ENCODE measurements at regions not wholly inside any gene's neighbourhood (a gene's known extent, or its start where the extent isn't known, plus 50 kb on each side); places are given as distances from the start of the nearest gene placed in this dataset.

DNA sequence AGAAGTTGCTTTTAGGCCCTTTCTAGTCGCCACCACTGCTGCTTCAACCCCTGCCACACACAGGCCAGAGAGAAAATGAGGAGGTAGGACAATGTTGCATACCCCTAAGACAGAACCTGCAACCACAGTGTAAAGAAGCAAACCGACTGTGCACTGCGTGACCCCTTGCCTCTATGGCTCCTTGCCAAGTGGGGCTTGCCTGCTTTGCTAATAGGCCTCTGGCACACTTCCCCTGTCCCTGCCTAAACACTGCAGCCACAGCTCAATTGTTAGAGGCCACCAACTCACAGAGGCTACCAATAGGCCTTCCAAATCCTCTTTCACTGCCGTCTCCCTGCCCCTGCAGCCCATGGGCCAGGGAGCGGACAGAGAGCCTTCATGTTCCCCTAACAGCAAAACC, 280.1 kb downstream of the CDH10 start:
- no peaks in the 10 kb centered on the region for H3K4me1 ChIP-seq
- DNase-seq (no peak), ATAC-seq (no peak)
- H3K36me3 ChIP-seq: no peaks in the 10 kb centered on the region
- no peaks in the 10 kb centered on the region for H3K27me3 ChIP-seq
- no peak for TF ChIP-seq POLR2A (IDR thresholded peaks at IDR 0.05)
- TF ChIP-seq, protein P1, sequence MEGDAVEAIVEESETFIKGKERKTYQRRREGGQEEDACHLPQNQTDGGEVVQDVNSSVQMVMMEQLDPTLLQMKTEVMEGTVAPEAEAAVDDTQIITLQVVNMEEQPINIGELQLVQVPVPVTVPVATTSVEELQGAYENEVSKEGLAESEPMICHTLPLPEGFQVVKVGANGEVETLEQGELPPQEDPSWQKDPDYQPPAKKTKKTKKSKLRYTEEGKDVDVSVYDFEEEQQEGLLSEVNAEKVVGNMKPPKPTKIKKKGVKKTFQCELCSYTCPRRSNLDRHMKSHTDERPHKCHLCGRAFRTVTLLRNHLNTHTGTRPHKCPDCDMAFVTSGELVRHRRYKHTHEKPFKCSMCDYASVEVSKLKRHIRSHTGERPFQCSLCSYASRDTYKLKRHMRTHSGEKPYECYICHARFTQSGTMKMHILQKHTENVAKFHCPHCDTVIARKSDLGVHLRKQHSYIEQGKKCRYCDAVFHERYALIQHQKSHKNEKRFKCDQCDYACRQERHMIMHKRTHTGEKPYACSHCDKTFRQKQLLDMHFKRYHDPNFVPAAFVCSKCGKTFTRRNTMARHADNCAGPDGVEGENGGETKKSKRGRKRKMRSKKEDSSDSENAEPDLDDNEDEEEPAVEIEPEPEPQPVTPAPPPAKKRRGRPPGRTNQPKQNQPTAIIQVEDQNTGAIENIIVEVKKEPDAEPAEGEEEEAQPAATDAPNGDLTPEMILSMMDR (IDR thresholded peaks at IDR 0.05): no peak
- no peak overlapping the region for H3K27ac ChIP-seq
- WGBS, 4 donors: 69 to 96% (median 84%) methylated on average over 3 to 5 of the region's 5 CpGs
- H3K4me3 ChIP-seq: no peak overlapping the region
- peaks cover 0 to 3% (median 0%) of the 10 kb centered on the region in 12 donors for H3K9me3 ChIP-seq
- intact Hi-C loops (cut with DNase I): no loop called here

DNA sequence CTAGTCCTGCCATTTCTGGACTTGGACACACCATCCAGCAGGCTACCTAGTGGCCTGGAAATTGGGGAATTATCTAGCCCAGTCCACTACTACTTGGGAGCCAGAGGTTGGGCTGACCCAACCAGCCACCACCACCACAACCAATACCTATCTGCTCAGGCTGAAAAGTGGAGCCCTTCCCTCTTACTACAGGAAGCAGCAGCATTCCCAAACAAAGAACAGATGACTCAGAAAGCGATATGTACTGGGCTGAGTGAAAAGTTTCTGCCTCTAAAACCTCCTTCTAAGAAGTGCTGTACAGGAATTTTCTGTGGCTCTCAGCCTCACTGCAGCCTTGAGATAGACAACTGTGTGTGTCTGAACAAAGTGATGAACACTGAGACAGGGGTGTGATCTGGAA, 279.4 kb downstream of the CDH10 start:
- H3K4me1 ChIP-seq: no peaks in the 10 kb centered on the region
- 71 to 82% (median 75%) methylated on average over 1 of the region's 1 CpG for WGBS, 4 donors
- intact Hi-C loops (cut with DNase I): no loop called here

DNA sequence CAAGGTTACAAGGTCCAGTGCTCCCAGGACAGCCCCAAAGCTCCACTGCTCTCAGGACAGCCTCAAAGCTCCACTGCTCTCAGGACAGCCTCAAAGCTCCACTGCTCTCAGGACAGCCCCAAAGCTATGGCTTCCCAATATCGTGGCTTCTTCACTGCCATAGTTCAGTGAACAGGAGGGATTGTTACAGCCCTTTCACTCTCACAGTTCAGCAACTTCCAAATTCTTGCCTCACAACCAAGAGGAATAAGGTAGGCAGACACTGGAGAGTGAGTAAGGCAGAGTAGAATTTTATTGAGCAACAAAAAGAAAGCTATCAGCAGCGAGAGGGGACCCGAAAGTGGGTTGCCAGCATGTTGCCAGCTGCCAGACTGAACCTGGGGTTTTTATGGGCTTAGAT, 277.6 kb downstream of the CDH10 start:
- intact Hi-C loops (cut with DNase I): no loop called here
- no peaks in the 10 kb centered on the region for H3K36me3 ChIP-seq
- ATAC-seq: no peak

More for the DNA sequence above, 279.4 kb downstream of the CDH10 start:
- ATAC-seq (no peak), DNase-seq (no peak)
- H3K36me3 ChIP-seq: no peaks in the 10 kb centered on the region
- no peak overlapping the region for H3K4me3 ChIP-seq
- H3K27me3 ChIP-seq: no peaks in the 10 kb centered on the region
- peaks cover 0 to 3% (median 0%) of the 10 kb centered on the region in 12 donors for H3K9me3 ChIP-seq
- no peak overlapping the region for H3K27ac ChIP-seq
- TF ChIP-seq POLR2A (IDR thresholded peaks at IDR 0.05): no peak
- TF ChIP-seq, protein P1 (IDR thresholded peaks at IDR 0.05): no peak

DNA sequence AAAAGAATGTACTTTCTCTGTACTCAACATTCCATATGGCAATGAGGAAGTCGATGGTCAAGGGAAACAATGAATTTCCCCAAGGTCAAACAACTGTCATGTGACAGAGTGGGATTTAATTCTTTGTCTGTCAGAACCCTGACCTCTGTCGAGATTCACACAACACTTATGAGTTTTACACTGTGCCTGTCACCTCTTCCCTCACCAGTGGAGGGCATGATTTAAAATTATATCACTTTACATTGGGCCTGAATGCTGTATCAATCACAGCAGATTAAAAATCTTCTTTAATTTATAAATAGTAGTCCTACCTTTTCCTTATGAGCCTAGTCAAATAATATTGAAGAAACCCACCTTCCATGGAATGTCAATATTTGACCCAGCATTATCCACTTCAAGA, 276.7 kb downstream of the CDH10 start:
- no peak for DNase-seq
- no peaks in the 10 kb centered on the region for H3K4me1 ChIP-seq
- TF ChIP-seq POLR2A (IDR thresholded peaks at IDR 0.05): no peak
- TF ChIP-seq, protein P1 (IDR thresholded peaks at IDR 0.05): no peak
- no peak for ATAC-seq
- H3K27ac ChIP-seq: no peak overlapping the region
- H3K4me3 ChIP-seq: no peak overlapping the region
- no peaks in the 10 kb centered on the region for H3K27me3 ChIP-seq
- WGBS, 4 donors: 35 to 49% (median 39%) methylated on average over 2 of the region's 2 CpGs
- no peaks in the 10 kb centered on the region for H3K36me3 ChIP-seq
- intact Hi-C loops (cut with DNase I): no loop called here
- H3K9me3 ChIP-seq: no peaks in the 10 kb centered on the region

More for the DNA sequence above, 277.6 kb downstream of the CDH10 start:
- Histone ChIP-seq H3K27me3 (no peaks in the 10 kb centered on the region), H3K4me3 (no peak overlapping the region), H3K9me3 (no peaks in the 10 kb centered on the region), H3K4me1 (no peaks in the 10 kb centered on the region), H3K27ac (no peak overlapping the region)
- TF ChIP-seq, protein P1 (IDR thresholded peaks at IDR 0.05): no peak
- TF ChIP-seq POLR2A (IDR thresholded peaks at IDR 0.05): no peak
- no peak for DNase-seq
- WGBS, 4 donors: 75 to 94% (median 87%) methylated on average over 3 of the region's 3 CpGs

Data from heart left ventricle (tissue), 16 donors.